K562 (cell line): ENCODE measurements at regions not wholly inside any gene's neighbourhood (a gene's known extent, or its start where the extent isn't known, plus 50 kb on each side); places are given as distances from the start of the nearest gene placed in this dataset.

ENCODE experiments used
- CTCF ChIP-seq, 3 experiments: IDR thresholded peaks in 2 of 3; conservative IDR thresholded peaks in 1 of 3; 2 replicates each; pipeline ENCODE4 v1.5.1; 2011 to 2012; ENCODE audit warnings: low read length in 3 of 3, mild to moderate bottlenecking in 3 of 3, control low read depth in 2 of 3, improper control_type of control experiment in 1 of 3, inconsistent platforms in 1 of 3, low read depth in 1 of 3, mixed read lengths in 1 of 3, moderate library complexity in 1 of 3; ENCODE audit not compliant: insufficient read depth in 2 of 3
- NFYB ChIP-seq: IDR thresholded peaks from 2 replicates; pipeline ENCODE4 v1.6.1; 2011; ENCODE audit warnings: mild to moderate bottlenecking, moderate library complexity; ENCODE audit not compliant: insufficient read length; ENCODE audit errors: extremely low read depth
- POLR2AphosphoS5 ChIP-seq: IDR thresholded peaks from 2 replicates; pipeline ENCODE4 v1.6.1; 2011; ENCODE audit warnings: mild to moderate bottlenecking, low read depth, low read length, moderate library complexity; ENCODE audit not compliant: control insufficient read depth, insufficient read depth
- SIN3A ChIP-seq, 2 experiments: fragments of 150-350 bp in 1 of 2; IDR thresholded peaks; 2 replicates each; pipeline ENCODE4 v1.6.1; 2011 to 2016; ENCODE audit warnings: borderline replicate concordance in 2 of 2, low read depth in 2 of 2, low read length in 2 of 2, mild to moderate bottlenecking in 2 of 2, moderate library complexity in 2 of 2; ENCODE audit not compliant: control insufficient read depth in 1 of 2

- no peak for TF ChIP-seq POLR2AphosphoS5
- TF ChIP-seq NFYB, result no peak
- no peak for TF ChIP-seq SIN3A (IDR thresholded peaks at IDR 0.05; ENCODE audit: borderline replicate concordance in 2 of 2, control insufficient read depth in 1 of 2, low read depth in 2 of 2, low read length in 2 of 2)
- no peak for TF ChIP-seq CTCF (IDR thresholded peaks at IDR 0.05 in 2 of 3, conservative IDR thresholded peaks at IDR 0.05 in 1 of 3; ENCODE audit: insufficient read depth in 2 of 3, low read depth in 1 of 3, low read length in 3 of 3)
Measured at GRCh38 chr14:58994130-58994529, 194.3 kb upstream of the DAAM1 start.
